Keratinocyte (primary cell): ENCODE measurements at regions not wholly inside any gene's neighbourhood (a gene's known extent, or its start where the extent isn't known, plus 50 kb on each side); places are given as distances from the start of the nearest gene placed in this dataset.

ENCODE experiments used
- EZH2 ChIP-seq: IDR thresholded peaks from one replicate; pipeline ENCODE4 v1.6.1; 2012; ENCODE audit warnings: inconsistent platforms, mild to moderate bottlenecking, low read length, moderate library complexity
- TF ChIP-seq, protein P1 (sequence below), 3 experiments: IDR thresholded peaks in 1 of 3; conservative IDR thresholded peaks in 1 of 3; optimal IDR thresholded peaks in 1 of 3; 2 replicates in 2 of 3; 3 replicates in 1 of 3; pipeline versions ENCODE3 to v1.5.1; 2011; ENCODE audit warnings: low read length in 3 of 3, mild to moderate bottlenecking in 3 of 3, moderate library complexity in 2 of 3, control low read depth in 1 of 3, inconsistent platforms in 1 of 3; ENCODE audit not compliant: insufficient read depth in 2 of 3; ENCODE audit errors: extremely low read depth in 1 of 3

DNA sequence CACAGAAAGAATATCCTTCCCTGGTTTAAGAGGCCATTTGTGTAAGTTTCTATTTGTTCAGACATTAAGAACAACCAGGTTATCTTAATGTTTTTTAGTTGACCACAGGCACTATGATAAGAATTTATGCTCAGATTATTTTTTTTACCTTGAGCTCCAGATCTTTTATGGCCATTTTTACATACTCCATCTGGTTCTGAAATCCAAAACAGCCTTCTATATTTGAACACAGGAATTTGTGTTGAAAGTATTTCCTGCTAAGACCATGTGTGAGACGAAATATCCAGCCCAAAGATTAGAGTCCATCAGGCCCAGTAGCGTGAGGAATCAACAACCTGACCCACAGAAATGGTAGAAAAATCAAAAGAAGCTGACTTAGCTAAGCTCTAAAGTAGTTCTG lies 569.9 kb upstream of the FAT3 start:
- TF ChIP-seq, protein P1, sequence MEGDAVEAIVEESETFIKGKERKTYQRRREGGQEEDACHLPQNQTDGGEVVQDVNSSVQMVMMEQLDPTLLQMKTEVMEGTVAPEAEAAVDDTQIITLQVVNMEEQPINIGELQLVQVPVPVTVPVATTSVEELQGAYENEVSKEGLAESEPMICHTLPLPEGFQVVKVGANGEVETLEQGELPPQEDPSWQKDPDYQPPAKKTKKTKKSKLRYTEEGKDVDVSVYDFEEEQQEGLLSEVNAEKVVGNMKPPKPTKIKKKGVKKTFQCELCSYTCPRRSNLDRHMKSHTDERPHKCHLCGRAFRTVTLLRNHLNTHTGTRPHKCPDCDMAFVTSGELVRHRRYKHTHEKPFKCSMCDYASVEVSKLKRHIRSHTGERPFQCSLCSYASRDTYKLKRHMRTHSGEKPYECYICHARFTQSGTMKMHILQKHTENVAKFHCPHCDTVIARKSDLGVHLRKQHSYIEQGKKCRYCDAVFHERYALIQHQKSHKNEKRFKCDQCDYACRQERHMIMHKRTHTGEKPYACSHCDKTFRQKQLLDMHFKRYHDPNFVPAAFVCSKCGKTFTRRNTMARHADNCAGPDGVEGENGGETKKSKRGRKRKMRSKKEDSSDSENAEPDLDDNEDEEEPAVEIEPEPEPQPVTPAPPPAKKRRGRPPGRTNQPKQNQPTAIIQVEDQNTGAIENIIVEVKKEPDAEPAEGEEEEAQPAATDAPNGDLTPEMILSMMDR (optimal IDR thresholded peaks at IDR 0.05 in 1 of 3, IDR thresholded peaks at IDR 0.05 in 1 of 3, conservative IDR thresholded peaks at IDR 0.05 in 1 of 3; ENCODE audit: extremely low read depth in 1 of 3, insufficient read depth in 2 of 3, low read length in 3 of 3): no peak
- TF ChIP-seq EZH2: no peak
